ENCODE measurements at regions not wholly inside any gene's neighbourhood (a gene's known extent, or its start where the extent isn't known, plus 50 kb on each side); places are given as distances from the start of the nearest gene placed in this dataset.
"Not testable (repeated sequence)": the region's sequence is repeated elsewhere in the genome, so short reads cannot be mapped to it uniquely, and the experiment has no call there.

GRCh38 chr10:25843551-25844170, 90.4 kb upstream of the MYO3A start:
- H3K9ac ChIP-seq (ENCODE audit: low read length) = no peak overlapping the region
- H3K4me3 ChIP-seq (ENCODE audit: low read length) = no peak overlapping the region
- H2AFZ ChIP-seq (ENCODE audit: low read depth, low read length) = no peak overlapping the region
- H4K20me1 ChIP-seq (ENCODE audit: insufficient read depth, low read length) = no peaks in the 10 kb centered on the region
- no peaks in the 10 kb centered on the region for H3K27me3 ChIP-seq (ENCODE audit: low read depth, low read length)
- H3K27ac ChIP-seq (ENCODE audit: low read length) = no peak overlapping the region
- no peak for TF ChIP-seq CTCF (IDR thresholded peaks at IDR 0.05; ENCODE audit: low read depth, low read length)
- TF ChIP-seq EZH2phosphoT487 (IDR thresholded peaks at IDR 0.05; ENCODE audit: low read depth) = no peak
- no peaks in the 10 kb centered on the region for H3K4me1 ChIP-seq (ENCODE audit: low read length)
- no peak overlapping the region for H3K4me2 ChIP-seq (ENCODE audit: low read length)
- H3K36me3 ChIP-seq (replicated peaks; ENCODE audit: low read depth, low read length) = no peaks in the 10 kb centered on the region
- H3K79me2 ChIP-seq (ENCODE audit: low read length) = no peaks in the 10 kb centered on the region
- no peaks in the 10 kb centered on the region for H3K9me3 ChIP-seq (ENCODE audit: insufficient read depth, low read length)

GRCh38 chr10:25844716-25845115, 89.3 kb upstream of the MYO3A start:
- H3K79me2 ChIP-seq (ENCODE audit: low read length); H3K27me3 ChIP-seq (ENCODE audit: low read depth, low read length); H3K4me2 ChIP-seq (ENCODE audit: low read length); H3K9me3 ChIP-seq (ENCODE audit: insufficient read depth, low read length); H3K36me3 ChIP-seq (replicated peaks; ENCODE audit: low read depth, low read length); H3K4me1 ChIP-seq (ENCODE audit: low read length); H4K20me1 ChIP-seq (ENCODE audit: insufficient read depth, low read length); H3K27ac ChIP-seq (ENCODE audit: low read length); H2AFZ ChIP-seq (ENCODE audit: low read depth, low read length); H3K4me3 ChIP-seq (ENCODE audit: low read length); H3K9ac ChIP-seq (ENCODE audit: low read length): not testable (repeated sequence)

- no peak overlapping the region for H3K4me3 ChIP-seq (ENCODE audit: low read length)
- 0 out of 2 replicates have a peak, but pooled peaks cover 4% of the 10 kb centered on the region for H3K27me3 ChIP-seq (ENCODE audit: low read depth, low read length)
- H3K27ac ChIP-seq (ENCODE audit: low read length) = no peak overlapping the region
- H3K9ac ChIP-seq (ENCODE audit: low read length) = no peak overlapping the region
- H2AFZ ChIP-seq (ENCODE audit: low read depth, low read length) = no peak overlapping the region
- H3K79me2 ChIP-seq (ENCODE audit: low read length) = no peaks in the 10 kb centered on the region
- no peak for TF ChIP-seq CTCF (IDR thresholded peaks at IDR 0.05; ENCODE audit: low read depth, low read length)
- TF ChIP-seq EZH2phosphoT487 (IDR thresholded peaks at IDR 0.05; ENCODE audit: low read depth) = no peak
- H3K36me3 ChIP-seq (replicated peaks; ENCODE audit: low read depth, low read length) = no peaks in the 10 kb centered on the region
- H3K4me1 ChIP-seq (ENCODE audit: low read length) = no peaks in the 10 kb centered on the region
- no peaks in the 10 kb centered on the region for H4K20me1 ChIP-seq (ENCODE audit: insufficient read depth, low read length)
- no peaks in the 10 kb centered on the region for H3K9me3 ChIP-seq (ENCODE audit: insufficient read depth, low read length)
- no peak overlapping the region for H3K4me2 ChIP-seq (ENCODE audit: low read length)
These were observed 84.8 kb upstream of the MYO3A start for GRCh38 chr10:25849268-25849667.

GRCh38 chr10:25849988-25850387, 84.0 kb upstream of the MYO3A start:
- no peak for TF ChIP-seq CTCF (IDR thresholded peaks at IDR 0.05; ENCODE audit: low read depth, low read length)
- no peak for TF ChIP-seq EZH2phosphoT487 (IDR thresholded peaks at IDR 0.05; ENCODE audit: low read depth)
- H3K4me1 ChIP-seq (ENCODE audit: low read length) = no peaks in the 10 kb centered on the region
- no peaks in the 10 kb centered on the region for H3K79me2 ChIP-seq (ENCODE audit: low read length)
- no peak overlapping the region for H3K9ac ChIP-seq (ENCODE audit: low read length)
- H3K4me2 ChIP-seq (ENCODE audit: low read length) = no peak overlapping the region
- H3K27ac ChIP-seq (ENCODE audit: low read length) = no peak overlapping the region
- H4K20me1 ChIP-seq (ENCODE audit: insufficient read depth, low read length) = no peaks in the 10 kb centered on the region
- no peak overlapping the region for H2AFZ ChIP-seq (ENCODE audit: low read depth, low read length)
- 0 out of 2 replicates have a peak, but pooled peaks cover 4% of the 10 kb centered on the region for H3K27me3 ChIP-seq (ENCODE audit: low read depth, low read length)
- no peaks in the 10 kb centered on the region for H3K36me3 ChIP-seq (replicated peaks; ENCODE audit: low read depth, low read length)
- no peak overlapping the region for H3K4me3 ChIP-seq (ENCODE audit: low read length)
- H3K9me3 ChIP-seq (ENCODE audit: insufficient read depth, low read length) = no peaks in the 10 kb centered on the region
